ENCODE measurements at regions not wholly inside any gene's neighbourhood (a gene's known extent, or its start where the extent isn't known, plus 50 kb on each side); places are given as distances from the start of the nearest gene placed in this dataset.

GRCh38 chr14:38536376-38537038 lies 280.6 kb upstream of the CLEC14A start:
- no peak for TF ChIP-seq YY1 (IDR thresholded peaks at IDR 0.05; ENCODE audit: insufficient read depth, insufficient read length)
- TF ChIP-seq ZNF274 (IDR thresholded peaks at IDR 0.05; ENCODE audit: low read depth, low read length), result no peak
